HG02885 (cell line): ENCODE measurements at regions not wholly inside any gene's neighbourhood (a gene's known extent, or its start where the extent isn't known, plus 50 kb on each side); places are given as distances from the start of the nearest gene placed in this dataset.

Source experiments
- ATAC-seq: cut with Tn5 transposase; IDR thresholded peaks from one replicate; pipeline ENCODE4 v1.9.1; 2021; ENCODE audit warnings: mild to moderate bottlenecking; ENCODE audit not compliant: unreplicated experiment, poor library complexity

GRCh38 chr20:4601630-4602296 is 84.5 kb upstream of the PRNP start:
- ATAC-seq = no peak

- ATAC-seq = no peak
These were observed 85.8 kb upstream of the PRNP start for GRCh38 chr20:4600308-4601014.

GRCh38 chr20:4597215-4597614 is 89.0 kb upstream of the PRNP start:
- no peak for ATAC-seq

- ATAC-seq = no peak
These were observed 93.1 kb upstream of the PRNP start for GRCh38 chr20:4593149-4593525.

GRCh38 chr20:4592316-4593148 is 93.7 kb upstream of the PRNP start:
- ATAC-seq = peak; percentile 60

- no peak for ATAC-seq
These were observed 94.3 kb upstream of the PRNP start for GRCh38 chr20:4591975-4592315.

GRCh38 chr20:4585758-4586157 is 100.5 kb upstream of the PRNP start:
- no peak for ATAC-seq

- ATAC-seq = no peak
These were observed 101.0 kb upstream of the PRNP start for GRCh38 chr20:4585104-4585753.

- ATAC-seq = no peak
These were observed 101.7 kb upstream of the PRNP start for GRCh38 chr20:4584510-4584909.

GRCh38 chr20:4581838-4582237 is 104.4 kb upstream of the PRNP start:
- ATAC-seq = no peak

GRCh38 chr20:4578375-4578774 is 107.9 kb upstream of the PRNP start:
- ATAC-seq = no peak

- no peak for ATAC-seq
These were observed 111.9 kb upstream of the PRNP start for GRCh38 chr20:4574356-4574690.

GRCh38 chr20:4573564-4574355 is 112.5 kb upstream of the PRNP start:
- ATAC-seq = no peak

GRCh38 chr20:4571759-4572531 is 114.3 kb upstream of the PRNP start:
- ATAC-seq = no peak

- ATAC-seq = no peak
These were observed 116.4 kb upstream of the PRNP start for GRCh38 chr20:4569865-4570264.

- ATAC-seq = no peak
These were observed 117.2 kb upstream of the PRNP start for GRCh38 chr20:4569092-4569491.

GRCh38 chr20:4568361-4568959 is 117.8 kb upstream of the PRNP start:
- no peak for ATAC-seq

GRCh38 chr20:4567170-4567569 is 119.1 kb upstream of the PRNP start:
- ATAC-seq = no peak

- no peak for ATAC-seq
These were observed 122.7 kb upstream of the PRNP start for GRCh38 chr20:4563534-4563933.
